Hematopoietic multipotent progenitor cell treated with erythropoietin and hydrocortisone succinate and interleukin-3 and kit ligand, for 17 days (in vitro differentiated cells): ENCODE measurements at regions not wholly inside any gene's neighbourhood (a gene's known extent, or its start where the extent isn't known, plus 50 kb on each side); places are given as distances from the start of the nearest gene placed in this dataset.

Experiments used
- DNase-seq: peaks from one replicate; pipeline ENCODE4 v3.0.0-alpha.2; 2015; ENCODE audit warnings: low spot score

- no peak for DNase-seq
These were observed 389.3 kb downstream of the FGF9 start for GRCh38 chr13:22060187-22060586.

GRCh38 chr13:22061371-22061805 is 390.5 kb downstream of the FGF9 start:
- DNase-seq, result no peak

- DNase-seq, result no peak
These were observed 391.0 kb downstream of the FGF9 start for GRCh38 chr13:22061806-22062391.

GRCh38 chr13:22062478-22063205 is 391.8 kb downstream of the FGF9 start:
- no peak for DNase-seq

- DNase-seq, result no peak
These were observed 392.7 kb downstream of the FGF9 start for GRCh38 chr13:22063416-22064124.

- DNase-seq, result no peak
These were observed 394.2 kb downstream of the FGF9 start for GRCh38 chr13:22064854-22065620.

GRCh38 chr13:22073718-22074117 is 402.8 kb downstream of the FGF9 start:
- DNase-seq, result no peak

- DNase-seq, result no peak
These were observed 403.5 kb downstream of the FGF9 start for GRCh38 chr13:22074403-22074802.

GRCh38 chr13:22076658-22077057 is 405.8 kb downstream of the FGF9 start:
- no peak for DNase-seq

GRCh38 chr13:22077205-22077683 is 406.4 kb downstream of the FGF9 start:
- no peak for DNase-seq

- no peak for DNase-seq
These were observed 406.9 kb downstream of the FGF9 start for GRCh38 chr13:22077764-22078163.

GRCh38 chr13:22079961-22080360 is 409.1 kb downstream of the FGF9 start:
- DNase-seq, result no peak

GRCh38 chr13:22080832-22081231 is 410.0 kb downstream of the FGF9 start:
- no peak for DNase-seq

- DNase-seq, result no peak
These were observed 410.6 kb downstream of the FGF9 start for GRCh38 chr13:22081430-22081829.

- no peak for DNase-seq
These were observed 411.2 kb downstream of the FGF9 start for GRCh38 chr13:22082030-22082429.

GRCh38 chr13:22082437-22083100 is 411.7 kb downstream of the FGF9 start:
- DNase-seq, result no peak

GRCh38 chr13:22085001-22085400 is 414.1 kb downstream of the FGF9 start:
- DNase-seq, result no peak

- no peak for DNase-seq
These were observed 415.9 kb downstream of the FGF9 start for GRCh38 chr13:22086597-22087330.

GRCh38 chr13:22090106-22090505 is 419.2 kb downstream of the FGF9 start:
- no peak for DNase-seq

- no peak for DNase-seq
These were observed 420.5 kb downstream of the FGF9 start for GRCh38 chr13:22091222-22091970.
